Hindlimb muscle (tissue), 1 donor: ENCODE measurements at regions not wholly inside any gene's neighbourhood (a gene's known extent, or its start where the extent isn't known, plus 50 kb on each side); places are given as distances from the start of the nearest gene placed in this dataset.

Experiments
- DNase-seq: peaks from one replicate; pipeline ENCODE4 v3.0.0-alpha.2; 2013

DNA sequence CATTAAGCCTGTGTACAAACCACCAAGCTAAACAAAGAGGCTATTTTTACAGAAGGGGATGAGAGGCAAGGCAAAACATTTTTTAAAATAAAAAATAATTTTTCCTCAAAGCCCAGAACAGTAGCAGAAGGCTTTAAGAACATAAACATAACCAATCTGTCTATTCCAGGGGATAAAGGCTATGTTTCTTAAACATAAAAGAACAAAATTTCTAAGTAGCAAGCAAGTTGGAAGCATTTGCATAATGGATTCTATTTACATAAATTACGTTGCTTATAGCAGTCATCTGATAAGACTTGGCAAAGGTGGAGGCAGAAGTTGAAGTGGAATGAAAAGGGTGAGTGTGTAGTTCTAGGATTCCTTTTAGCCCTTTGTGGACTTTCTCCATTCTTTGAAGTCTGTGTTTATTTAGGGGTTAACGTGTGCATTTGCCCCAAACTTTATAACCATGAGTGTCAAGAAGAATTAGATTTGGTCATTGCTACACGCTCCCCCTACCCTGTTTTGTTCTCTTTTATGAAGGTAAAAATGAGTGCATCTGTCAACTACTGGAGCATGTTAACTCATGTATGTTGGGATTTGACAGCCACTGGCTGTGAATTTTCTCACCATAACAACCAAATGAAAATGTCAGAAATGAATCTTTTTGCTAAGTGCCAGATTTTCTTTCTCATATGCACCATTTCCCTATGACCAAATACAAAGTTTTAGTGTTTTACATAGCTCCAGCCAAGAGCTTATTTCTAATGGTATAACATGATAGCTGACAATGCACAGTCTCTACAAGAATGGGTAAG, 378.4 kb upstream of the IGFBP7 start:
- DNase-seq: no peak

DNA sequence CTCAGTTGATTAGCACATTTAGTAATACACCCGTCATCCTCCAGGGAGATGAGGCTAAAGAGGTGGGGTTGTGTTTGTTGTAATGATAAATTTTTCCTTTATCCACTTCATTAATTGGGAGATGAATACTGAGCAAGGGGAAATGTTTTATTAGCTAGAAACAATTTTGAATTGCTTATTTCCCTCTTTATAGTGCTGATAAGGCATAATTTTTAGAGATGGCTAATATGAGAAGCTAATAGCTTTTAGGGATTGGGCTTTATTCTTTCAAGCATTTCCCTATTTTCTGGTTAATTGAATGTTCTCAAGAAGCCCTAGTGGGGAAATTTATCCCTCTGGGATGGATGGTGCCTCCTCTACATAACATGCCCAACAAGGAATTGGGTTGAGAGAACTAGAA, 365.2 kb upstream of the IGFBP7 start:
- no peak for DNase-seq

DNA sequence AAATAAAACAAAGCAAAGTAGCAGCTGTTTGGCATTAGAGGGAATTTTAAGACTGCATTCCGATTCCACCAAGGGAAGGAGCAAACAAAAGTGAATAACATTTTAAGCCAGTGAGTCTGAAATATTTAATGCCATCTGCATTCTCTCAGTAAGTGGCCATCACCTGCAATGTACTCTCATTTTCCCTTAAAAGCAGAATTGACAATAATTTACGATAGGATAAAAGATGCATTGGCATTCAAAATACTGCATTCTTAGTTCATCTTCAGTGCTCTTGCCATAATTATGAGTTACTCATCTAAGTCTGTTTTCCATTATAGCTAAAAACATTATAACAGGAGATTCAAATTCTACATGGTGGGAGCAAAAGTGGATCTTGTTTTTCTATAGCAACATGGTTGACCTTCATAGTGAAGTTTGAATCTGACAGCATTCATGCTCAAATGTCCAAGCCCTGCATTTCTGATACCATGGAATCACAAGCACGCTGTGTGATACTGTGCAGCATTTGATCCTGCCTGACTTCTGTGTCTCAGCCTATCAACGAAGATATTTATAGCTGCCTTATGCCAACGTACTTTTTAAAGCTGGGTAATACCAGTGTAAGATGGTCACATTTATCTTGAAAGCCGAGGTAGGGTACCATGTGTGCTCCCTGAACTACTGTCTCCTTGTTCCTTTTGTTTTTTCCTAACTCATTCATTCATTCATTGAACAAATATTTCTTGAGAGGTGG, 355.3 kb upstream of the IGFBP7 start:
- no peak for DNase-seq

DNA sequence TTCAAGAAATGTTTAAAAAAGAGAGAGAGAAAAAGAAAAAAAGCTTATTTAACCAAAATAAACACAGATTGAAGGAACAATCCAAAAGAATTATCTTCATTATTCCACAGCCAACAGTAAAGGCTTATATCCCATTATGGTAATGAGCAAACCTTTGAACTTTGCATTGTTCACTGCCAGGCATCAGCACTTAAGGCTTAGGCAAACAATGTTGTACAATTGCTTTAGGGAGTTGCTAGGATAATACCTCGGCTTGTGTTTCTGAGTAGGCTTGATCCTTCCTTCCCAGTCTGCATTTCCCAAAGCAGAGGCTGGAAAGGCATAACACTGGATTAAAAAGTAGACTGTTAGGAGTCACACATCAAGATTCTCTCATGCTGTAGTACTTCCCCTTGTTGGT, 352.7 kb upstream of the IGFBP7 start:
- DNase-seq: no peak

DNA sequence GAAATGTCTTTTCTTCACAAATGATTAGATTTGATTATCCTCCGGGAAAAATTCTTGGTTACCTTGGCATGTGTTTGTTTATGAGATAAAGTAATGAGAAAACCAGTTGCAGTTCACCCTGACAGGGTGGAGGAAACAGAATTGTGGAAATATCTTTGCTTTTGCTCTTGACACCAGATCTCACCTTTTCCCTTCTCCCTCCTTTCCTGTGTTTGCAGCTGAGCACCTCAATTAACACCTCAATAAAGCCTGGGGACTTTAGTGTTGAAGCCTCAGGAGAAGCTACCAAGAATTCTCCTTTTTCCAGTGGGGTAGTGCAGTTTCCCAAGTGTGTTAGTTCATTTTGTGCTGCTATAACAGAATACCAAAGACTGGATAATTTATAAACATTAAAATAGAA, 350.8 kb upstream of the IGFBP7 start:
- DNase-seq: no peak

DNA sequence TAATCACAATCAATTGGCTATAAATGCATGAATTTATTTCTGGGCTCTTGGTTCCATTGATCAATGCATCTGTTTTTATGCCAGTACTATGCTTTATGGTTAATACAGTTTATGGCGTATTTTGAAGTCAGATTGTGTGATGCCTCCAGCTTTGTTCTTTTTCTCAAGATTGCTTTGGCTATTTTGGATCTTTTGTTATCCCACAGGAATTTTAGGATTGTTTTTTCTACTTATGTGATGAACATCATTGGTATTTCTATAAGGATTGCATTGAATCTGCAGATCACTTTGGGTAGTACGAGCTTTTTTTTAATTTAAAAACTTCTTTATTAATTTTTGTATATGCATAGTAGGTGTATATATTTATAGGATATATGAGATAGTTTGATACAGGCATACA, 338.7 kb upstream of the IGFBP7 start:
- DNase-seq: no peak

DNA sequence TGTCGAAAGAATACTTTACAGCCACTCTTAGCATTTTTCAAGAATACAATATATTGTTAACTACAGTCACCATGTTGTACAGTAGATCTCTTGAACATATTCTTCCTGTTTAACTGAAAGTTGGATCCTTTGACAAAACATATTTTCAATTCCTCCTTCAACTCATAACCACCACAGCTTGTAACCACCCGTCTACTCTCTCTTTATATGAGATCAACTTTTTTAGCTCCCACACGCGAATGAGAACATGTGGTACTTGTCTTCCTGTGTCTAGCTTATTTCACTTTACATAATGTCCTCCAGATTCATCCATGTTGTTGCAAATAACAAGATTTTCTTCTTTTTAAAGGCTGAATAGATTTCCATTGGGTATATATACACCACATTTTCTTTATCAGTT, 338.3 kb upstream of the IGFBP7 start:
- DNase-seq: no peak

DNA sequence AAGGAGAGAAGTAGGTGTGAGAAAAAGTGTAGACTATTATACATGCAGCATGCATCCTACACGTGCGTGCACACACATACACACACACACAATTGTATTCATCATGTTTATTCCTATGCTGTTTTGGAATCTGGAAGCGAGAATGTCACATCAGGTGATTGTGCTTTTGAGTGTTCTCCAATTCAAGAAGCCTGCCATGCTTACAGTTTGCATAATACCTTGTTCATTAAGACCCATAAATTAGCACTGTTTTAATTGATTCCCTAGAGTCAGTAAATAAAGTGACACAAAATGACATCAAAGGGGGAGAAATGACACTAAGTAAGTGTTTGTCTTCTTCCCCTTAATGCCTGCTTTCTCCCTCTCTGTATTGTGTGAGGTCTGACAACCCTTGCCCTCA, 336.1 kb upstream of the IGFBP7 start:
- DNase-seq: no peak

DNA sequence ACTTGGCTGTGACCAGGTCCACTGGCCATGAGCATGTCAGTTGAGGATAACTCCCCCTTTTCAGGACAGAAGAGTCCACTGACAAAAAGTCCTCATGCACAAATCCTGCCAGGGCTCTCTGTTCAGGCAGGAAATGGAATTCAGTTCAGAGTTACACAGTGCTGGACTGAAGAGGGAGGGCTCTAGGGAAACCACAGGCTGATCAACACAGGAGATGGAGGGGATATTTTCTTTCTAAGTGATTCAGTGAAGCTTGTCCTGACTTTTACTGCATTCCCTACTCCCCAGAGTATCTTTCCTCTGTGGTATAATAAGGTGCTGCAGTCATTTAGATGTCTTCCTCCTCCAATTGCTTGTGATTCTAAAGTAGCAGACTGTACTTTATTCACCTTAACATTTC, 335.5 kb upstream of the IGFBP7 start:
- DNase-seq: no peak

DNA sequence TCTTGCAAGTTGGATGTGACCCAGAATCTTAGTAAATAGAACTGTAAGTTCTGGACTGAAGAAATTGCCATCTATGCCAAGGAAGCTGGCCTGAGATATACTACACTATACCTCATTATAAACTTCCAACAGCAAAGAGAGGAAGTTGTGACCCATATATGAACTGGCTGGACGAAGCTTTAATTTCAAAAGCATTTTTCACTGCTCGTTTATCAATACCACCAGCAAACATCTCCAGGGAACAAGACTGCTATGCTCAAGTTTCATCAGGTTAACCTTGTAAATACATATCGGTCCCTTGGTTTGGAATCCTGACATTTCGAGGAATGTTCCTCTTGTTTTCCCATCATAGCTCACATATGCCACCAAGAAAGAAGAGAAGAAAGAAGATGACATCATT, 334.5 kb upstream of the IGFBP7 start:
- DNase-seq: no peak

DNA sequence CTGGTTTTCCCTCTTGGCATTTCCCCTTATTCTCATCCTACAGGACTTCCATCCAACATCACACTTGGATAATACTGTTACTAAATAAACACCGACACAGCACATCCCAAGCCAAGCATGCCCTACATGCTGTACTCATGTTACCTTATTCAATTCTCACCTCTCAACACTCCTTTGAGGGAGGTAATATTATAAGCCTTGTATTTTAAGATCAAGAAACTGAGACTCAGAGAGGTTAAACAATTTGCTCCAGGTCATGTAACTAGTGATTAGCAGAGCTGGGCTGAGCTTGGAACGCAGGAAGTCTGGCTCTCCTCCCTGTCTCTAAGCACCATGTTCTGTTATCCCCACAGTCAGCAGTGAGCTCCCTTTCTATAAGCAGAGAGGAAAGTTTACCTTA, 333.6 kb upstream of the IGFBP7 start:
- DNase-seq: no peak

DNA sequence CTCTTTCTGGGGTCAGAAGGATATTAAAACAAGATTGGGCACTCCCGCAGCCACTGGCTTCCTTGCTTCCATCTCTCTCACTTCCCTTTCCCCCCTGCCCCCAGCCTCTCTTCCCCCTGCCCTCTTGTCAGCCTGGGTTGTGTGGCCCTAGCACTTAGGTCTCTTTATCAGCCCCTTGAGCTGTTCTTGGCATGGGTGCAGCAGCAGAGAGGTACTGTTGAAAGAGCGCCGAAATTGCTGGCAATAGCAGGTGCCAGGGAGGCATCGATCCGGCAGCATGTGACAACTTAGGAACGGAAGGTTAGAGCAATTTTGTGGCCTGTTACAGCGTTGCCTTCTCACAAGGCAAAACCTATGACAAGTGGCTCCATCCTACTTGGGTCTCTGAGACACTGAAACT, 333.1 kb upstream of the IGFBP7 start:
- no peak for DNase-seq

DNA sequence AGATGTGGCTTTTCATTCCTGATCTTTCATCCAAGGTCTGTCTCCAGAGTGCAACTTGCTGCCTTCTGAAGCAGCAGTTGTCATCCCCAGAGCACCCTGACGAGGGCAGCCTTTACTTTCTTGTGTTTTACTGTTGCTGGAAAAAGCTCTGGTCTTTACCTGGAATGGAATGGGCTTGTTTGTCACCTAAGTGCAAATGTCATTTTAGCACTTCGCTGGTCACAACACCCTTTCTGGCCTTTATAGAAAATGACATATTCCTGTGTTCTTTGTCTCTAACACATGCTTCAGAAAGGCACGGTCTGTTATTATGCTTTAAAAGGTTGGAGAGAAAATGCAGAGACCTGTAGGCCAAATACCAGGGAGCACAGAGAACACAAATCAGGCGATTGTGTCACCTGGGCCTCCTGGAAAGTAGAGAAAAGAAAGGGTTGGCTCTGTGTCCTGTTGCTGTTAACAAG, 332.7 kb upstream of the IGFBP7 start:
- DNase-seq: peak; percentile 49

DNA sequence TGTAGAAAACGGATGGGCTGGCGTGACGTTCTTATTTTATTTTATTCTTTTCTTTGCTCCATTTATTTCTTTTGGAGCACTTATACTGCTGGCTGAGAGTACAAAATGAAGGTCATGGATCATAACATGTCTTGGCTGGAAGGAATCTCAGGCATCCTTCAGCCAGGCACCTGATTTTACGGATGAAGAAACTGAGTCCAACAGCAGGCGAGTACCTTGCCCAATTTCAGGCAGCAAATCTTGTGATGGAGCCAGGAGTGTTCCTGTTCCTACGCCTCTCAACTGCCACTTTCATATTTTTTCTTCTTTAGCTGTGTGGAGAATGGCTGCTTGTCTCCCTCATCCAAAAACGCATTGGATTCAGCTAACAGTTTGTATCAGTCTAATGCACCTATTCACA, 332.1 kb upstream of the IGFBP7 start:
- DNase-seq: no peak

DNA sequence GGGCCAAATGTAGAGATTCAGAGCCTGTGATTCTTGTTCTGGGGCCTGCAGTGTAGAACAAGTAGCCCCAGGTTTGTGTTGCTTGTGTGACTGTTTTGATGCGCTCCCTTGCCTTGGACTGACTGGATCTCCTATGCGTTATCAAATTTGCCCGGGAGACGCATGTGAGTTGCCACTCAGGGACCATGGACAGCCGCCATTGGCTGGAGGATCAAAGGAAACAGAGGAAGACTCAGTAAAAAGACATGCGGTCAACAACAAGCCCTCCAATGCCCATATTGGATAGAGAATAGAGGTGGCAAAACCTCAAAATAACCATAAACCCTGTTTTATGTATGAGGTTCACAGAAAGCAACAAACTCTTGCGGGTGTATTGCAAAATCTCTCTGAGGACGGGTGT, 327.5 kb upstream of the IGFBP7 start:
- DNase-seq: no peak

DNA sequence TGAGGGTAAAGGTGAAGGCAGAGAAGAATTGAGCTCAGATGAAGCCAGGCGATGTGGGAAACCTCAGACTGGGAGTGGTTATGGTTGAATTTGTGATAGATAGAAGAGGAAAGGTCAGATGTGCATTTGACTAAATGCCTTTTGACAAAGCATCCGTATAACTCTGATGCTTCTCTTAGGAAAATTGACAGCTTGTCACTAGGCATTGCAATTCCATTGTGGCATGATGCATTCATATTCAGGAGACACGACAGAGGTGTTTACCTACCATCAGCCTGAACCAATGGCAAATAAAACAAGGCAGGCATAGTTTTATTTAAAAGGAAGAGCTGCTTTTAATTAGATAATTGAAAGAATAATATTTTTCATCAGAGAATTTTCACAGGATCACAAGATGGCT, 325.1 kb upstream of the IGFBP7 start:
- no peak for DNase-seq

DNA sequence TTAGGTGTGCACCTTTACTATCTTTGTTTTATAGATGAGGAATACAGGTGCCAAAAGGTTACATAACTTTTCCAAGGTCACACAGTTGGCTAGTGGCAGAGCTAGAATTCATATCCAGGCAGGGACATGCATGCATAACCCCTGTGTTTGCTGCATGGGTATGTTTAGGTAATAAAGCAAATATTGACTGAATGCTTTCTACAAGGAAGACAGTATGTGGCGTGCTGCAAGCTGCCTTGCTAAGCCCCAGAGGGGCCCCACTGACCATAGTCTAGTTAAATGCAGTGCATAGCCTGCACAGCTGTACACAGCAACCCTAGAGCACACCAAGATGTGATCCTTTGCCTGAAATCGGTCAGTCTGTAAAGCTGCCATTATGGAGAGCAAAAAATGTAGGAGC, 320.5 kb upstream of the IGFBP7 start:
- no peak for DNase-seq

DNA sequence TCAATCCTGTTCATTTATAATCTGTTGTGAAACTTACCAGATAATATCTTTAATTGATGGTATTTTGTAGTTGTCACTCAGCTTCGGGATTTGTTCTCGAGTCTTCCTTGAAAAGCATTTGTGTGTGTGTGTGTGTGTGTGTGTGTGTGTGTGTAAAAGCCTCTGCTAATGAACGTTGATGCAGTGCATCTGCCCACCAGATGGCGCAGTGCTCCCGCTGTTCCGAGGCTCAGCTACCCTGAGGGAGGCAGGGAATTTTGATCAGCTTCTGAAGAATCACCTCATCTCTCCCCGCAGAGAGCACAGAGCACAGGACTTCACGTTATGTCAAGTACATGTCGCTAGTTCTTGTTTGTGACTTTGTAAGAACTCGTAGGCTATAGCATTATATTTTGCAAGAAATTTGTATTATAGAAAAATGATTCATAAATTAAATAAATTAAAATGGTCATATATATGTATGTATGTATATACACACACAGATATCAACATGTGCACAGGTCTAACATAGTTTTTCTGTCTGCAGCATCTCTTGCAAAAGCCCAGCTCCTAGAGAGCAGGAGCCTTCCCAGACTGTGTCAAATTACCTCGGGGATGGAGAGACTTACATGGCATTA, 316.7 kb upstream of the IGFBP7 start:
- peak; percentile 77 for DNase-seq

DNA sequence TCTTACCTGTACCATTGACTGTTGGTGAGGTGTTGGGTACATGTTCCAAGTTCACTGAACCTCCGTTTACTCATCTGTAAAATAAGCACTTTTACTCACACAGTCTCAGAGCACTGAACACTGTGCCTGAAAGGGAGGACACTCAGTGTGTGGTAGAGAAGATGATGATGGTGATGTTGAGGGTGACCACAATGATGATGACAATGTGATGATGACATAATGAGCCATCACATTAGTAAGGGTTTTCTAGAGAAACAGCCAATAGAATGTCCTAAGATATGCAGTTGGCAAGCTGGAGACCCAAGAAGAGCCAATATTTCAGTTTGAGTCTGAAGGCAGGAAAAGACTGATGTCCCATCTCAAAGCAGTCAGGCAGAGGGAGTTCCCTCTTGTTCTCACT, 315.4 kb upstream of the IGFBP7 start:
- no peak for DNase-seq

DNA sequence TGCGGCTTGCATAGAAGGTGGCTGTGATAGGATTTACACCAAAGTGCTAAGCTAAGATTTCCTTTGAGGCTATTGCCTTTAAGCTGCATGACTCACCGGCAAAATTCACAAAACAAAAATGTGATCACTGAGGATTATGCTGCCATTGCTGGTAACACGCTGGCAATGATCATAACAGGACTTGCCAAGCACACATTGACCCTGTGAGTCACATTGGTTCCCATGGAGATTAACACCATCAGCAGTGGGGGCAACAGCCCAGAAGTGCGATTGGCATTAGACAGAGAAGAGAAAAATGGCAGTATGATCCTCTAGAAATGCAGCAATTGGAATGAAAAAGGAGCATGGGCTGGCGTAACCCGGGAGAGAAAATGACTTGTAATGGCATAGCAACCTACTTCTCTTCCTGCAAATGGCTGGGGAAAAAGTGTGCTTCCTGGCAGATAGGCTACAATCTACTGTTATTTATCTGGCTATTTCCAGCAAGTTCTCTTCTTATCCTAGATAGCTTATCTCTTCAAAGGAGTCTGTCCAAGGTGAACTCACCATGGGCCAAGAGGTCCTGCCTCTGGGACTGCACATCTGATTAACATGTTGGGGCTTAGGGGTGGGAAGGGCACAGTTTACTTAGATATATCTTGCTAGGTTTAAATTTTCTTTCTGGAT, 314.2 kb upstream of the IGFBP7 start:
- no peak for DNase-seq

DNA sequence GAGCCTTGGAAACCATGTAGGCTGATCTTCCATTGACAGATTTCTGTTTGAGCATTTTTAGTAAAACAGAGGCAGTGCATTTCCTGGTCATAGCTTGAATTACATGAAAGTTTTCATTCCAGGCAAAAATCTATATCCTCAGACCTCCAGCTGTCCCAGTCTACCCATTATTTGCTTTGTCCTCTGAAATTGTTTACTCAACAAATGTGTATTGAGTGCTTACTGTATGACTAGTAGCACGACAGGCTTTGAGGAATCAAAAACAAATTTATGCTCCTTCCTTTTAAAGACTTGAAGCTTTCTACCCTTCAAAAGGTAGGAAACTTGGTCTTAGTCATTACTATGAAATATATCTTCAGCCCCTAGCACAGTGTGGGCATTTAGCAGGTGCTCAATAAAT, 307.9 kb upstream of the IGFBP7 start:
- DNase-seq: no peak

DNA sequence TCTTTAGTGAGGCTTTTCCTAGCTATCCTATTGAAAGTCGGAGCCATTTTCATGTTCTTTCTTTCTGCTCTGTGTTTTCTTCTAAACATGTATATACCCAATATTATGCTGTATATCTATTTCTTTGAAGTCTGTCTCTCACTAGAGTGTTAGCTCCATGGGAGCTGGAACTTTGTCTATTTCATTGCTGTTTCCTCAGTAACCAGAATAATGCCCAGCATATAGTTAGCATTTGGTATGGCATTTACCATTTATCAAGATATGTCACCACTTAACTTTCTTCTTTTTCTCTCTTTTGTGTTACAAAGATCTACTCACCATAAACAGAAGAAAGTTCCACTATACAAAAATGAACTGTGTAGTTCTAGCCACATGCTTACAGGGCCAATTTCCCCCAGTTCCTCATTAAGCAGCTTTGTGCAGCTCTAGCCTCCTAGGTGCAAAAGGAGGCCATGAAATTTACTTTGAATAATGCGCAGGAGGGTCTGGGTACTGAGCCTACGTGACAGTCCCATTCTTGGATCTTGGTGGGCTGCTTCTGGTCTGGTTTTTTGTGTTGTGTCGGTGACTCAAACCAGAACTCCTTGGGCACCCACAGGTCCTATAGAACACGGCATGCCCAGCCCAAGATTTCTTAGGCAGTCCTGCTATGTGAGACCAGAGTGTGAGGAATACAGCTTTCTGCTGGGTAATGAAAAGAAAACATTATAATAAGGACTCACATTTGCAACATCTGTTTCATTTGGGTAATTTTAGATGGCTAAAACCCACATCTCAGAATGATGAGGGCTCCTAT, 302.3 kb upstream of the IGFBP7 start:
- DNase-seq: no peak
